Adipose tissue (tissue), 3 donors: ENCODE measurements at regions not wholly inside any gene's neighbourhood (a gene's known extent, or its start where the extent isn't known, plus 50 kb on each side); places are given as distances from the start of the nearest gene placed in this dataset.
"Not testable (repeated sequence)": the region's sequence is repeated elsewhere in the genome, so short reads cannot be mapped to it uniquely, and the experiment has no call there.

Experiments
- H3K27ac ChIP-seq: one replicate; pipeline ENCODE4 v1.5.1; 2013; ENCODE audit warnings: low read depth, low read length
- WGBS, 3 donors: extraction: QIAGEN DNeasy Blood & Tissue Kit; methylation state at CpG; one replicate each; pipeline ENCODE4 v1.1.7; 2013; 5-methylcytosine and 5-hydroxymethylcytosine counted together
- donor health status: healthy with polysubstance abuse.
- donor health status: Bipolar disorder and iron deficiency.
- donor health status: healthy.

DNA sequence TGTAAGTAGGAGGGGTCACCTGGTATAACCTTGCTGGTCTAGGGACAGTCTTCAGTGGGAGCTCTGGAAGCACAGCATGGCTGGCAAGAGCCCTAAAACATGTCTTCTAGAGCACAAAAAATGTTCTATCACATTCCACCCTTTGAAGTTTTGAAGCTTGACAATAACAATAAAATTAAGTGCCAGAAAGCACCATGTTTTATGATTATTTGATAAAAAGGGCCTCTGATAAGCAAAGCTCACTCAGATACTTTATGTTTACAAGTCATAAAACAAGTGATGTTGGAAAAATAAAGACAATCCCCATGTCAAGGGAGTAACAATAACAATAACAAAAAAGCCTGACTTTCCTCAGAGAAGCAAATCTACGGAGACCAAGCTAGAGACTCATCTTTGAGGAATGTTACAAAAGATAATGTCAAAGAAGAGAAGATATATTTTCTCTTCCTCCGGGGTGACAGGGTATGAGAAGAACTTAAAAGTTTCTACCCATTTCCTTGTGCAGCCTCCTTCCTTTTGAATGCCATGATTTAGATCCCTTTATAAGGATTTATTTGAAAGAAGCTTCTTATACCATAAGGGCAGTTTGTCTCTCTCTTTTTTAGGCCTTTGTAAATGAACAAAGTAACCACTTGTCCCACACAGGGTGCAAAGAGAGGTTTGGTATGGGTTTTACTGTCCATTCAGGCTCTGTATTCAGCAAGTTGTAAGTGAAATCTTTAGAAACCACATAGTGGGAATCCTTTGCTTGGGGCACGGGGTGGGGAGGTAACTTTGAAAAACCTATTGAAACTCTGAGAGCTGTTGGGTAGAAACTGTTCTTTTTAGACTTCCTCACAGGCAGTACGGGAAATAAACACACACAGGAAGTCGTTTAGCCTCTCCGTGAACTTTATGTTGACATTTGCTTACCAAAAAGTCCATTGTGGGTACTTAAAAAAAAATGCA is 109.6 kb upstream of the RBMS3 start:
- no peak overlapping the region for H3K27ac ChIP-seq
- 33 to 41% (median 35%) methylated on average over 6 of the region's 6 CpGs for WGBS, 3 donors

DNA sequence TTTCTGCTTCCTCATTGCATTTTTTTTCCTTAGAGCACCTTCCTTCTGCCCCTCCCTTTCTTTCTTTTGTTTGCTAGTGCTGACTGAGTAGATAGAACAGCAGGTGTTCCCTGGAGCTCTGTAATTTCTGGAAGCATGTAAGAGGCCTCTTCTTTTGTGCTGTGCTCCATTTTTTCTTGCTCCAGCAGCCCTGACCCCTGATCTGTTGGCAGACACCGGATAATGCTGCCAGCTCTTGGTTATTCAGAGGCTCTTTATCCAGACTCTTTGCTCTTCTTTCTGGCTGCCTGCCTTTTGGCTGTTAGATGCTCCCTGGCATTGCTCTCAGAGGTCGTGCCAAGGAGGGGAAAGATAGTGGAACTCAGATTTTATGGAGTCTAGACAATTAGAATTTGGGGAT is 104.4 kb upstream of the RBMS3 start:
- 44 to 62% (median 53%) methylated on average over 2 of the region's 2 CpGs for WGBS, 3 donors

DNA sequence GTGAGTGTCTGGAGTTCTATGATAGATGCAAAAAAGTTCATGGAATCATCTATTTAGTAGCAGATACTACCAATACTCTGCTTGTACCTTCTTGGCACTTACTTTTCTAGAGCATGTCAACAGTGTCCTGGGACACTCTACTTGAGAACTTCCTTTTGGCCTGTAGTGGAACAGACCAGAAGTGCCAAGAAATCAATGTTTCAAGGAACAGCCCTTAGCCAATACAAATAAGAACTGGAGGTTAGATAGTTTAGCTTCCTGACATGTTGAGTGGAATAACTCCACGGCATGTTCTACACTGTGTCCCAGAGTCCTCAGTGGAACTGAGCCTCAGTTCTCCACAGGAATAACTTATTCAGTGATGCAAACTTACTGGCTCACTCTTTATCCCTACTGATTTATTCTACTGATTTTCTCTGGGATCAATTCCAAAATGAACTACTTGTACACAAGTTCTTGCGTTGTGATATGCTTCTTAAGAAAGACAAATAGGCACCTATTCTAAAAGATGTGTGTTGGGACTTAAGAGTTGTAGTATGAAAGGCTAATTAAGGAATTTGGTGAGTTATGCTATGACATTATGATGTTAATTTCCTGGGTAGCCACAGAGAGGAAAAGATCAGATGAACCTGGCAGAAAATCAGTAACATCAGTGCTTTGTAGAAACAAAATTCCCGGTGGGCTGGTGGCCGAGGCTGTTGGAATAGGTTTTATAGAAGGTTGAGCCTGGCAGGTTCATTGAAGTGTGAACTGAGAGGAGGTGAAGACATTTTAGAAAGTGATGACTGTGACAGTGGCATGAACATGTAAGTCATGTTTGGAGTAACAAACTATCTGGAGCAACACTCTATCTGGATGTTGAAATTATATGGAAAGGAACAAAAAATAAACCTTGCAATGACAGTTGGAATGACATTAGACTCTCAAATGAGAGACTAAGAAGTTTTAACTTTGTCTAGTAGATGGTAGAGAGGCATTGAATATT is 101.8 kb upstream of the RBMS3 start:
- no peak overlapping the region for H3K27ac ChIP-seq
- 45 to 69% (median 58%) methylated on average over 4 of the region's 4 CpGs for WGBS, 3 donors

More for the DNA sequence above, 104.4 kb upstream of the RBMS3 start:
- H3K27ac ChIP-seq = no peak overlapping the region

DNA sequence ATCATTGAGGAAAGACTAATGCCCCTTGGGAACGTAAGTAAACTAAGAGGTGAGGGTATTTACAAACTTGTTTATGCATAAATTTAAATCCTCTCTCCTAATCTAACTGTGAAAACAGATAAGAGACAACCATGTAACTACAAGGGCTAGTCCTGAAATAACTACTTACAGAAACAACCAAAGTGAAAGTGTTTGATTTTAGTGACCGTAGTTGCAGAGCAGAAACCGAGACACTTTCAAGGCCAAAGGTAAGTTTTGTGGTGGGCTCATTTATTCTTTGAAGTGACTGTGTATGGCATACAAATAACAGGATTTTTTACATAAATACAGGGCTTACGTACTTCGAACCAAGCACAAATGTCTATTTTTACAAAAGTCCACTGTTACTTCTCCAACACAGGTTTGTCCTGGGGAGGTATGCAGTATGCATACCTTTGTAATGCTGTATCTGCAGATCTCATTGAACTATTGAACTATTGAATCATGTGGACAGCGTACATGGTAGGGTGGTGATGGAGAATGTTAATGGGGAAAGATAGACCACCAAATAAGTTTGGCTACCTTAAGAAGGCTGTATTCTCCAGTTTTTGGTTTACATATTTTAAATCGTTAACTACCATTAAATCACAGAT is 99.6 kb upstream of the RBMS3 start:
- no peak overlapping the region for H3K27ac ChIP-seq
- 63 to 83% (median 78%) methylated on average over 7 of the region's 7 CpGs for WGBS, 3 donors

DNA sequence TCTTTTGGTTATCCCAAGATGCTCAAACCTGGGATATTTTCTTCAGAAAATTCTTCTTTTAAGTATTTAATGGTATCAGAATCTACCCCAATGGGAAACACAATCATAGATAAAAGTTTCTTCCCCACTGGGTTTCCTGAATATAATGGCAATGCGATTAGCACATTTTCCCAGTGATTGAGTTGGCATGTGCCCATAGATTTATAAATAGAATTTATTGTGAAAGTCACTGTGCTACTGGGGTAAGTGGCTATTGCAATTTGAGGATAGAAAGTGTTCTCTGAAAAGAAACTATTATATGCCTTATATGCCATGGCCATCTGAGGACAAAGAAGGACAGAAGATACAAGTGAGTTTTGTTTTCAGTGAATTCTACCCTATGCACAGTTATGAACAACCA is 99.0 kb upstream of the RBMS3 start:
- 47 to 75% (median 65%) methylated on average over 1 of the region's 1 CpG for WGBS, 3 donors

DNA sequence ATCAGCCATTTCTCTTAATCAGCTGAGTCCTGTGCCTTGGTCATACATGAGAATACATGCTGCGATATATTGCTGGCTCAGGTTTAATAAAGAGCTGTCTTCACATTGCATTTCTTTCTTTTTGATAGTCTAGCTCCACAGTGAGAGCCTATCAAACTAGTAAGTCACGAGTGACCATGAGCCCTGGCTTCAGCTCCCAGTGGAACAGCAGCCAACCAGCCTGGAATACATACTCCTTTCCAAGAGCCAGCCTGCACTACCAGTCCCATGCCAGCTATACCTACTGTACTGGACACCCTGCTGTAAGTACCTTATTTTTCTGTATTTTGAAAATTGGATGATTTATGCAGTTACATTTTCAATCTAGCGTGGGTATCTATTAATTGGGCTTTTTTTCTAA is 98.0 kb upstream of the RBMS3 start:
- H3K27ac ChIP-seq = not testable (repeated sequence)
- 68 to 88% (median 85%) methylated on average over 3 of the region's 3 CpGs for WGBS, 3 donors

More for the DNA sequence above, 99.0 kb upstream of the RBMS3 start:
- H3K27ac ChIP-seq = no peak overlapping the region

DNA sequence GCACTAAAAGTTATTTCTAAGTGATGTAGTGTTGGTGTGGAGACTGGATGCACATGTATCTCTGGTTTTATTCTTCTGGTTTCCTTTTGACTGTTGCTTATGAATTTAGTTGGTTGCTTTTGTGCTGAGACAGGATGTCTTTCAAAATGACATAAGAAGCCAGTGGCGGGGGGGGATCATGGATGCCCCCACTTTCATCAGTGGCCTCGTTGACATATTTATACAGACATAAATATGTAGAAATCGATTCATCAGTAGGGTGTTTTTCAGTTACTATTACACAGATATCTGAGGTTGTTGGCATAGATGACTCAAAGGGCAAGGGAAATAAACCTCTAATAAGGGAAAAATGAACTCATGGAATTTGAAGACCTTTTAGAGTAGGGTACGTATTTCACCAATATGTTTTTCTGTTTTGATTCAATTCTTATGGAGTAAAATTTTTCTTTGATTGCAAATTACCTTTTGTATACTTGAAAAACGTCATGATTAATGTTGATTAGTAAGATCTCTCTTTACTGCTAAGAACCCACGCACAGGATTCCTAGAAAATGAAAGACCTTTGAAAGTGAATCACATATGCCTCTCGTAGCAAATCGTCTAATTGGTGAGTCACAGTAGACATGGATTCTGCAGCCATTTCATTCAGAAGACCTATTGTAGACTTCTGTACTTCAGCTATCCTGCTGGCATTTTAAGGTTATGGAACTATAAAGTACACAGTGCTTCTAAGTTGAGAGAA is 97.4 kb upstream of the RBMS3 start:
- H3K27ac ChIP-seq = no peak overlapping the region
- WGBS, 3 donors = 68 to 87% (median 84%) methylated on average over 8 of the region's 8 CpGs

DNA sequence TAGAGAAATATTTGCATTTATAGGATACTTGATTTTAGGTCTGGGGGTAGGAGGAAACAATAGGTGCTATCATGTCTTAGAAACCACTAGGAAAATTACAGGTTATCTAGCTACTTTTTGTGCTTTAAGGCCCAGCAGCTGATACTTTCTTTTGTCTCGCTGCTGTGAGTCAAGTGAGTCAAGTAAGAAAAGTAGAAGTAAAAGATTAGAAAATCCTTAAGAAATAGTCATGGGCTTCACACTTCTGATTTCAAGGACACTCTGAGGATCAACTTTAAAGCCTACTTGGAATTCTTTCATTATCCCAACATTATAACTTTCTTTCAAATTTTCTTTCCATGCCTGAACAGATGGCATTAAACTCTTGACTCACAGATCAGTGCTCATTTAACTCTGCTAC is 95.2 kb upstream of the RBMS3 start:
- H3K27ac ChIP-seq = no peak overlapping the region
- WGBS, 3 donors = 77 to 92% (median 90%) methylated on average over 1 of the region's 1 CpG

DNA sequence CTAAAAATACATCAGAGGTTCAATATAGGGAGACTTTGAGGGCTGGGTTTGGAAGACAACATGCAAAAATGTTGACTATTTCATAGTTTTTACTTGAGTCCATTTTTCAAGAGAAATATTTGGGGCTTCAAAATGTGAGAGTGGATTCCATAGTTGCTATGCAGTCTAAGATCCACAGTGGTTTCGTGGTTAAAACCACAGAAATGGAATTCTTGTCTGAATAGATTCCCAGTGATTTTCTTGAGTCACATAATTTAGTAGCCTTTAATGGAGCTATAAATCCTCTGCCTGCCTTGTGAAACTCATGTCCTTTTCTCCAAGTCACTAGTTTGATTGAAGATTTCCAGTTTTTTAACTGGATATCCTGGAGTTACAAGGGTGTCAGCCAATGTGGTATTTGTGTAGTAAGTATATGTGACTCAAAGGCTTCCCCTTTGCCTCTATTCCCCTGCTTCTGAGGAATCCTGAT is 94.7 kb upstream of the RBMS3 start:
- 61 to 83% (median 72%) methylated on average over 1 of the region's 1 CpG for WGBS, 3 donors
- no peak overlapping the region for H3K27ac ChIP-seq

DNA sequence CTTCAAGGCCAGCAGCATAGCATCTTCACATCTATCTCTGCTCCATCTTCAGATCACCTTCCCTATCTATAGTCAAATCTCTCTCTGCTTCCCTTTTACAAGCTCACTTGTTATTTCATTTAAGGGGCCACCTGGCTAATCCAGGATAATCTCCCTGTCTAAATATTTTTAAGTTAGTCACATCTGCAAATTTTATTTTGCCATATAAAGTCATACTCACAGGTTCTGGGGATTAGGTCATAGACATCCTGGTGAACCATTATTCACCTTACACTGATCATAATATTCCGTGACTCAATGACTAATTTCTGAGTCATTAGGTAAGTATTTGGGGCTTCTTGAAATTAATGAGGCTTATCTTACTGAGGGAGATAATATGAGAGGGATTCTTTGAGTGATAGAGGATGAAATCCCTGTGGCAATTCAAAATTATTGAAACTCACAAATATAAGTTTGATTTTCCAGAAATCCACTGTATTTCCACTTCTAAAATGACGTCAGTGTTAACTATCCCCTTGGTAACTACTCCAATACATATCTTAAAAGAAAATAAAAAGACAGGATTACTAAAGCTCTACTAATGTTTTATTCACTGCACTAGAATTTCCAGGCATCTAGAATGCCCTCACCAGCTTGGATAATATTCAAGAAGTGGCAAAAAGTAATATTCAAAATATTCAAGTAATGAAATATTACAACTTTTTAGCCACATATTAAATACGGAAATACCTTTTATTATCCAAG is 93.7 kb upstream of the RBMS3 start:
- WGBS, 3 donors = 50 to 54% (median 52%) methylated on average over 3 of the region's 3 CpGs

DNA sequence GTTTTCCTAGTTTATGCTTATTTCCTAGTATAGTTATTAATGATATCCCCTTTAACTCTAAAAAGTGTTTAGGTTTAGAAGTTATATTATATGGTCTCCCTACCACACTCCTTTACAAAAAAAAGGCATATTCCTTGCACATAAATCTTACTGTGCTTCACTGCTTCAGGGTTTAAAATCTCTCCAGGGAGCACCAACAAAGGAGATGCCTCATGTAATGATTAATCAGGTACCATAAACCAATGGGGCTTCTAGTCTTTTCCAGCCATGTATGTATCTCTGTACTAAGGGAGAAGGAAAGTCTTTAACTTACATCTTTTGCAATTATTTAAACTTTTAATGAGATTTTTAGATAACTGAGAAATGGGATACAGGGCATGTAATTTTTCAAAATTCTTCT is 91.5 kb upstream of the RBMS3 start:
- no peak overlapping the region for H3K27ac ChIP-seq

More for the DNA sequence above, 93.7 kb upstream of the RBMS3 start:
- no peak overlapping the region for H3K27ac ChIP-seq

DNA sequence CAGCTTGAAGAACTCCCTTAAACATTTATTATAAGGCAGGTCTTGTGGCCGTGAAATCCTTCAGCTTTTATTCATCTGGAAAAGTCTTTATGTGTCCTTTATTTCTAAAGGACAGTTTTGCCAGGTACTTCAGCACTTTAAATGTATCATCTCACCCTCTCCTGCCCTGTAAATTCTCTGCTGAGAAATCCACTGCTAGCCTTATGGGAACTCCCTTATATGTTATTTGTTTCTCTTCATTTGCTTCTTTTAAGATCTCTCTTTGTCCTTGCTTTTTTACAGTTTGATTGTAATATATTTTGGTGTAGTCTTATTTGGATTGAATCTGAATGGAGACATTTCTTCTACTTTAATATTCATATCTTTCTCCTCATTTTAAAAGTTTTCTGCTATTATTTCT is 86.7 kb upstream of the RBMS3 start:
- WGBS, 3 donors = 76 to 92% (median 88%) methylated on average over 1 of the region's 1 CpG
- no peak overlapping the region for H3K27ac ChIP-seq

DNA sequence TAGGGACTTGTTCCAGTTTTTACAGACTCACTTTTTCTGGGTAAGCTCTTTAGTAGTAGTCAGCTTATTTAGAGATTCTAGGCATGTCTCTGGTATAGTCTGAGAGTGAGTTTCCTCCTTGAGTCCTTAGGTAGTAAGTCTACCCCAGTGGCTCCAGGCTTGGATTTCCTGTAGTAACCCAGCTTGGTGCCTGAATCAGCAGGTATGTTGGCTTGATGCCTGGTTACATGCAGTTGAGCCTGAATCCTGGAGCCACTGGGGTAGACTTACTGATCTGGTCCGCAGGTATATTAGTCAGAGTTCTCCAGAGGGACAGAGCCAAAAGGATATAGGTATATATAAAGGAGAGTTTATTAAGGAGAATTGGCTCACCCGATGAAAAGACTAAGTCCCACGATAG is 85.8 kb upstream of the RBMS3 start:
- WGBS, 3 donors = 31 to 56% (median 33%) methylated on average over 3 of the region's 3 CpGs
- H3K27ac ChIP-seq = no peak overlapping the region

DNA sequence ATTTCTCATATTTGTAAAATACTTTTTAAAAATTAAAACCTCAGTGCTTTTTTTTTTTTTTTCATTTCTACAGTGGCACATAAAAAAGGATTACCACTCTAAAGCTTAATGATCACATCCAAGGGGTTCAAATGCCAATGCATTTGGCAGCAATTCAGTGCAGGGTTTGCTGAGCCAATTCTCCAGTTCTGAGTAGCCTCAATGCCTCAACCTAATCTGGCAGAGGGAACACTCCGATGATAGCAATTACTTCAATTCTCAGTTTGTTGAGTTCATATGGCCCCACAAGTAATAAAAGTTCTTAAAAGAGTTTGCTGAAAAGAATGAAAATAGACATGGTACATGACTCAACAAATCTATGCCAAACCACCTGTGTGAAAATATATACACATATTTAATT is 79.3 kb upstream of the RBMS3 start:
- WGBS, 3 donors = 71 to 87% (median 84%) methylated on average over 1 of the region's 1 CpG
- no peak overlapping the region for H3K27ac ChIP-seq

DNA sequence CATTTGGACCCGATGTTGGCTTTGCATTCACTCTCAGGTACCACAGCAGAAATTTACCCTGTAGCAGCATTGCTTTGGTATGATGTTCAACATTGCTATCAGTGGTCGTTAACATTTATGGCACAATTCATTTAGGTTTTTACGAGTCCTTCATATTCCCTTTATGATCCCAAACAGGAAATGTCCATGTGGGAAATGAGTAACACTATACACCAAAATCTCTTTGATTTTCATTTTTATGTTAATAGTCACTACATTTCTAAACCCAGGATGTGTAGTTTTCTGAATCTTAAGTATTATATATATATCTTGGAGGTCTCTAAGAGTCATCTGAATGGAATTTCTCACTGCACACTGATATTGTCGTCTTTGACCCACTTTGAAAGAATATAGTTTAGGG is 78.5 kb upstream of the RBMS3 start:
- WGBS, 3 donors = 73 to 88% (median 76%) methylated on average over 4 of the region's 4 CpGs
- H3K27ac ChIP-seq = no peak overlapping the region

DNA sequence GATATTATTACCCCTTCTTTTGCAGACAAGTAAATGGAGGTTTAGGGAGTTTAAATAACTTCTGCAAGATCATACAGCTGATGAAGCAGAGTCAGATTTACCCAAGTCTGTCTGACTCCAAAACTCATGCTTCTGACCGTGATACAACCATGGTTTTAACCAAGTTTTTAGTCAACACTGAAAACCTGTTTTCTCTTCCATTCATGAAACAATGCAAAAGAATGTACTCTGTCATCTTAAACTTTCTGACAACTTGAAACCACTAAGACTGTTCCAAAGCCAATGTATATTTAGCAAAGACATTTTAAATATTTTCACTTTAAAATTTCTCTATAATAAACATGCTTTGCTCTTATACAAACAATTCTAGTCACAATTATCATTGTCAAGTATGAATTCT is 77.0 kb upstream of the RBMS3 start:
- 77 to 94% (median 89%) methylated on average over 1 of the region's 1 CpG for WGBS, 3 donors
- H3K27ac ChIP-seq = no peak overlapping the region

DNA sequence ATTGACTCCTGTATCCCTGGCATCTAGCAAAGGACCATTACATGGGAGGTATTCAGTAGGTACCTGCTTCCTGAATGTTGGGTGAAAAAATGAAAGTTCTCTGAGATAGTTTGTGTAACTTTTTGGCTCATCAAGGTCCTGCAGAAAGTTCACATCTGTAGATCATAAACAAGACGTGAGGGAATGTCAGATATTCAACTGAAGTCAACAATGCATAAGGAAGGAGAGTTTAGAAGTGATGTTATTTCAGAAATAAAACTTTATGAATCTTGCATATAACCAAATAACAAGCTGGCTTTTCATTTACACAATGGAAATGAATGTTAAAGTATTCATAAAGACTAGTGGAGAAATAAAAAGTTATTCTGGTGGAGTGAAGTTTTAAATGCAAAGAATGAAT is 73.4 kb upstream of the RBMS3 start:
- H3K27ac ChIP-seq = no peak overlapping the region
- 48 to 85% (median 64%) methylated on average over 1 of the region's 1 CpG for WGBS, 3 donors
